ENCODE measurements at regions not wholly inside any gene's neighbourhood (a gene's known extent, or its start where the extent isn't known, plus 50 kb on each side); places are given as distances from the start of the nearest gene placed in this dataset.

GRCh38 chr10:74760086-74760979, 66.1 kb upstream of the KAT6B start:
- no peak overlapping the region for H3K4me3 Mint-ChIP-seq
- ATAC-seq: no peak
- CTCF ChIA-PET: interaction anchor here (1.1 kb wide), 1 partner anchor 335 kb away, joined by 3 read pairs; no protein-coding TSS in a partner anchor
- DNase-seq: no peak
- peaks cover 5% of the 10 kb centered on the region for H3K4me1 Mint-ChIP-seq
- no peaks in the 10 kb centered on the region for H3K9me3 Mint-ChIP-seq (ENCODE audit: low read depth)
- H3K36me3 Mint-ChIP-seq: no peaks in the 10 kb centered on the region
- no peaks in the 10 kb centered on the region for H3K27me3 Mint-ChIP-seq
- no peak overlapping the region for H3K27ac Mint-ChIP-seq

- CTCF ChIA-PET: no interaction called here
- Mint-ChIP-seq H3K27ac (no peak overlapping the region), H3K4me3 (no peak overlapping the region), H3K27me3 (no peaks in the 10 kb centered on the region), H3K9me3 (ENCODE audit: low read depth) (no peaks in the 10 kb centered on the region), H3K4me1 (no peaks in the 10 kb centered on the region), H3K36me3 (no peaks in the 10 kb centered on the region)
- DNase-seq: no peak
- no peak for ATAC-seq
These were observed 62.3 kb upstream of the KAT6B start for GRCh38 chr10:74763934-74764591.

DNA sequence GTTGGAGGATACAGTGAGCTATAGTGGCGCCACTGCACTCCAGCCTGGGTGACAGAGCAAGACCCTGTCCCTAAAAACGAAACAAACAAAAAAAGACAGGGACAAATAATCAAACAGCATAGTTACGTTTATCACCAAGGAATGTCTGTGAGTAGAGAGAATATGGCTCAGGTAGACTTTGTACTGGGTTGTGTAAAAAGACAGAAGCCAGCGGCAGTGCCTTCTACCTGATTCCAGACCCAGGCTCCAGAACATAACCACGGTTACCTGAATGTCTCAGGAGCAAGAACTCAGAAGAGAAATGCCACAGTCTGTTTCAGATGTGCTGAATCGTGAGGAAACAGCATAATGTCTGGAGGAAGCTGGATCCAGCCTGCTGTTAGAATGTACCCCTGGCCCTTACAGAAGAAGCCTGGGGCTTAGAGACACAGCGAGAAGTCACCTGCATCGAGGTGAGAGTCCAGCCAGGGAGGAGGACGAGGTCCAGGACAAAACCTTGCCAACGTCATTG, 60.9 kb upstream of the KAT6B start:
- DNase-seq (no peak), ATAC-seq (no peak)
- Mint-ChIP-seq H3K4me1 (no peaks in the 10 kb centered on the region), H3K36me3 (no peaks in the 10 kb centered on the region), H3K27me3 (no peaks in the 10 kb centered on the region), H3K27ac (no peak overlapping the region), H3K9me3 (ENCODE audit: low read depth) (no peaks in the 10 kb centered on the region), H3K4me3 (no peak overlapping the region)
- CTCF ChIA-PET: no interaction called here

DNA sequence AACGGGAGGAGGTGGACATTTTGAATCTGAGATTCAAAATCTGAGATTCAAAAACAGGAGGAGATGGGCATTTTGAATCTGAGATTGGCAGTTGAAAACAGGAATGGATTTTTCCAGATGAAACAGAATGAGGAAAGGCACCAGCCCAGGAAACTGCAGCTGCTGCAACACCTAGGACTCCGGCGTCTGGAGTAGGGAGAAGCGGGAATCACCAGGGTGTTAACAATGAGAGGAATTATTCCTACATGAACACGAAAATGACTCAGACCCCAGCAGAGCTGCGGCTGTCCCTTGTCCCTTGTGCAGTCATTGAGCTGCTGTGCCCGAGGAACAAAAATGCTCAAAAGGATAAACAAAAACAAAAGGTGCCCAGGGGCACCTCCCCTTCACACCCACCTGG, 59.9 kb upstream of the KAT6B start:
- ATAC-seq (no peak), DNase-seq (no peak)
- CTCF ChIA-PET: no interaction called here
- no peak overlapping the region for H3K27ac Mint-ChIP-seq
- H3K27me3 Mint-ChIP-seq: no peaks in the 10 kb centered on the region
- no peaks in the 10 kb centered on the region for H3K9me3 Mint-ChIP-seq (ENCODE audit: low read depth)
- H3K4me3 Mint-ChIP-seq: no peak overlapping the region
- H3K36me3 Mint-ChIP-seq: no peaks in the 10 kb centered on the region
- H3K4me1 Mint-ChIP-seq: no peaks in the 10 kb centered on the region

DNA sequence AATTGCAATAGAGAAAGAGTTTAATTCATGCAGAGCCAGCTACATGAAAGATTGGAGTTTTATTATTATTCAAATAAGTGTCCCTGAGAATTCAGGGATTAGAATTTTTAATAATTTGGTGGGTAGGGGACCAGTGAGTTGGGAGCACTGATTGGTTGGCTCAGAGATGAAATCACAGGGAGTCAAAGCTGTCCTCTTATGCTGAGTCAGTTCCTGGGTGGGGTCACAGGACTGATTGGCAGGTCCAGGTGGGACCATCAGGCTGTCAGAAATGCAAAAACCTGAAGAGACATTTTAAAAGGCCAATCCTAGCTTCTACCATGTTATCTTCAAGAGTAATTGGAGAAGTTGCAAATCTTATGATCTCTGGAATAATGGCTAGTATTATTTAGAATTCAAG, 56.0 kb upstream of the KAT6B start:
- H3K27ac Mint-ChIP-seq: no peak overlapping the region
- no peaks in the 10 kb centered on the region for H3K36me3 Mint-ChIP-seq
- no peaks in the 10 kb centered on the region for H3K9me3 Mint-ChIP-seq (ENCODE audit: low read depth)
- no peaks in the 10 kb centered on the region for H3K27me3 Mint-ChIP-seq
- CTCF ChIA-PET: no interaction called here
- ATAC-seq (no peak), DNase-seq (no peak)
- no peak overlapping the region for H3K4me3 Mint-ChIP-seq
- H3K4me1 Mint-ChIP-seq: no peaks in the 10 kb centered on the region

GRCh38 chr10:74771054-74771453, 55.3 kb upstream of the KAT6B start:
- Mint-ChIP-seq H3K27ac (no peak overlapping the region), H3K4me3 (no peak overlapping the region), H3K9me3 (ENCODE audit: low read depth) (peaks cover 2% of the 10 kb centered on the region), H3K4me1 (no peaks in the 10 kb centered on the region), H3K36me3 (no peaks in the 10 kb centered on the region), H3K27me3 (no peaks in the 10 kb centered on the region)
- ATAC-seq: no peak
- CTCF ChIA-PET: interaction anchor here (0.7 to 1.0 kb wide), 2 partner anchors 92 to 144 kb away, joined by 4 to 6 read pairs; no protein-coding TSS in a partner anchor
- no peak for DNase-seq

DNA sequence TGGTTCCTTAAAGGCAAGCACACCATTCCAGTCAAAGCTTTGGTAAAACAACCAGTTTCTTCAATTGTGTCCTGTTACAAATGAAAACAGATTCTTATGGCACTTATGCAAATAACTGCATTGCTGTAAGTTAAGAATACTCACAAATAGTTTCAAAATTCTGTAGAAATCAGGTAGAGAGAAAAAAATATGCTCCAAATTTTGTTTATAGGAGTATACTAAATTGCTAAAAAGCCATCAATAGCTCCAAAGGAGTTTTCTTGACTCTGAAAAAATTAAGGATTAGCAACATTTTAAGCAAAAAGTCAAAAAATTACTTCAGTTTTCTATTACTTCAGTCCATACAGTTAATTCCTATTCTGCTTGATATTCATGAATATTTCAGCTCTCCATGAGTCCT, 51.3 kb upstream of the KAT6B start:
- Mint-ChIP-seq H3K4me3 (no peak overlapping the region), H3K27ac (no peak overlapping the region), H3K9me3 (ENCODE audit: low read depth) (peaks cover 9% of the 10 kb centered on the region), H3K27me3 (no peaks in the 10 kb centered on the region), H3K4me1 (no peaks in the 10 kb centered on the region), H3K36me3 (peaks cover 4% of the 10 kb centered on the region)
- DNase-seq (no peak), ATAC-seq (no peak)
- CTCF ChIA-PET: no interaction called here
